Smooth muscle cell (in vitro differentiated cells): ENCODE measurements at regions not wholly inside any gene's neighbourhood (a gene's known extent, or its start where the extent isn't known, plus 50 kb on each side); places are given as distances from the start of the nearest gene placed in this dataset.

ENCODE experiments used
- DNase-seq: peaks from one replicate; lab custom pipeline; 2025; ENCODE audit not compliant: unreplicated experiment; lab: John Stamatoyannopoulos, UW
- H2AFZ ChIP-seq: fragments of 200-600 bp; sonication (generic); 2 replicates; pipeline ENCODE4 v1.6.0; 2016; ENCODE audit warnings: antibody characterized with exemption, low read depth, mild to moderate bottlenecking
- H3F3A ChIP-seq: fragments of 200-600 bp; sonication (generic); 2 replicates; pipeline ENCODE4 v1.6.0; 2017; ENCODE audit warnings: antibody characterized with exemption, low read depth
- H3K27ac ChIP-seq: fragments of 200-600 bp; sonication (generic); 2 replicates; pipeline ENCODE4 v1.5.1; 2016; ENCODE audit warnings: low read depth, mild to moderate bottlenecking
- H3K27me3 ChIP-seq: fragments of 200-600 bp; sonication (generic); 2 replicates; pipeline ENCODE4 v1.6.1; 2016; ENCODE audit warnings: low read depth, mild to moderate bottlenecking
- H3K36me3 ChIP-seq: fragments of 200-600 bp; sonication (generic); 2 replicates; pipeline ENCODE4 v1.5.1; 2016; ENCODE audit warnings: low read depth
- H3K4me1 ChIP-seq: fragments of 200-600 bp; sonication (generic); 2 replicates; pipeline ENCODE4 v1.5.1; 2016; ENCODE audit warnings: low read depth
- H3K4me2 ChIP-seq: fragments of 200-600 bp; sonication (generic); 2 replicates; pipeline ENCODE4 v1.6.0; 2016; ENCODE audit warnings: mild to moderate bottlenecking
- H3K4me3 ChIP-seq: fragments of 200-600 bp; sonication (generic); 2 replicates; pipeline ENCODE4 v1.5.1; 2016; ENCODE audit warnings: mild to moderate bottlenecking
- H3K79me2 ChIP-seq: fragments of 200-600 bp; sonication (generic); 2 replicates; pipeline ENCODE4 v1.6.0; 2016; ENCODE audit warnings: low read depth, mild to moderate bottlenecking
- H3K9ac ChIP-seq: fragments of 200-600 bp; sonication (generic); 2 replicates; pipeline ENCODE4 v1.6.0; 2016; ENCODE audit warnings: low read depth
- H3K9me3 ChIP-seq: fragments of 200-600 bp; sonication (generic); replicated peaks from 2 replicates; pipeline ENCODE4 v1.5.1; 2016; ENCODE audit warnings: low read depth
- H4K20me1 ChIP-seq: fragments of 200-600 bp; sonication (generic); 2 replicates; pipeline ENCODE4 v1.6.0; 2016; ENCODE audit warnings: low read depth
- WGBS: methylation state at CpG from one replicate; pipeline ENCODE4 v1.1.7; 2016; ENCODE audit warnings: low lambda C conversion rate; 5-methylcytosine and 5-hydroxymethylcytosine counted together
- TF ChIP-seq, protein P1 (sequence below): fragments of 200-600 bp; sonication (generic); IDR thresholded peaks from 2 replicates; pipeline ENCODE4 v1.5.1; 2017; ENCODE audit warnings: borderline replicate concordance, mild to moderate bottlenecking, antibody characterized with exemption; ENCODE audit not compliant: insufficient read depth, poor library complexity, severe bottlenecking

GRCh38 chr11:119937412-119937811, 200.5 kb downstream of the TRIM29 start:
- H3K4me2 ChIP-seq = no peak overlapping the region
- no peaks in the 10 kb centered on the region for H4K20me1 ChIP-seq
- no peak overlapping the region for H3K27ac ChIP-seq
- no peaks in the 10 kb centered on the region for H3K9me3 ChIP-seq
- no peaks in the 10 kb centered on the region for H3K36me3 ChIP-seq
- no peaks in the 10 kb centered on the region for H3K79me2 ChIP-seq
- peaks cover 9% of the 10 kb centered on the region for H3K27me3 ChIP-seq
- no peak overlapping the region for H3K4me3 ChIP-seq
- H3K4me1 ChIP-seq = no peaks in the 10 kb centered on the region
- no peak overlapping the region for H2AFZ ChIP-seq
- WGBS = 92% methylated on average over 4 of the region's 4 CpGs
- H3K9ac ChIP-seq = no peak overlapping the region
- no peak for DNase-seq
- no peaks in the 10 kb centered on the region for H3F3A ChIP-seq
- TF ChIP-seq, protein P1, sequence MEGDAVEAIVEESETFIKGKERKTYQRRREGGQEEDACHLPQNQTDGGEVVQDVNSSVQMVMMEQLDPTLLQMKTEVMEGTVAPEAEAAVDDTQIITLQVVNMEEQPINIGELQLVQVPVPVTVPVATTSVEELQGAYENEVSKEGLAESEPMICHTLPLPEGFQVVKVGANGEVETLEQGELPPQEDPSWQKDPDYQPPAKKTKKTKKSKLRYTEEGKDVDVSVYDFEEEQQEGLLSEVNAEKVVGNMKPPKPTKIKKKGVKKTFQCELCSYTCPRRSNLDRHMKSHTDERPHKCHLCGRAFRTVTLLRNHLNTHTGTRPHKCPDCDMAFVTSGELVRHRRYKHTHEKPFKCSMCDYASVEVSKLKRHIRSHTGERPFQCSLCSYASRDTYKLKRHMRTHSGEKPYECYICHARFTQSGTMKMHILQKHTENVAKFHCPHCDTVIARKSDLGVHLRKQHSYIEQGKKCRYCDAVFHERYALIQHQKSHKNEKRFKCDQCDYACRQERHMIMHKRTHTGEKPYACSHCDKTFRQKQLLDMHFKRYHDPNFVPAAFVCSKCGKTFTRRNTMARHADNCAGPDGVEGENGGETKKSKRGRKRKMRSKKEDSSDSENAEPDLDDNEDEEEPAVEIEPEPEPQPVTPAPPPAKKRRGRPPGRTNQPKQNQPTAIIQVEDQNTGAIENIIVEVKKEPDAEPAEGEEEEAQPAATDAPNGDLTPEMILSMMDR = no peak

DNA sequence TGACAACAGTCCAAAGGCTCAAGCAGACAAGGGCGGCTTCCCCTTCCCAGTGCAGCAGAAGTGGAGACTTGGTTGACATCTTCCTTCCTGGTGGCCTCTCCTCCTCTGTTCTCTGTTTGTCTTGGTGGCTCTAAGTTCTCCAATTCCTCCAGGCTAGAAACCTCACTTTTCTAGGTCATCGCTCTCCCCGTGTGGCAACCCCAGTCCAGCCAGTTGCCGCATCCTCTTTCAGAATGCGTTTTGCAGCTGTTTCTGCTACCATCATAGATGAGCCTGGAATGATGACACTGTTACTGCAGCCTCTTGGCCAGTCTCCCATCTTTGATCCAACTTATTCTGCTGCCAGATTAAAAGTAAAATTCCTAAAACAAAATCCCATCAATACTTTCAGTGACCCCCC, 201.5 kb downstream of the TRIM29 start:
- Histone ChIP-seq H3K4me1 (no peaks in the 10 kb centered on the region), H3K27me3 (peaks cover 9% of the 10 kb centered on the region), H3K36me3 (no peaks in the 10 kb centered on the region), H3K9ac (no peak overlapping the region), H3K4me2 (no peak overlapping the region), H4K20me1 (no peaks in the 10 kb centered on the region), H3K4me3 (no peak overlapping the region), H3K27ac (no peak overlapping the region), H3K9me3 (no peaks in the 10 kb centered on the region), H3K79me2 (no peaks in the 10 kb centered on the region), H2AFZ (no peak overlapping the region), H3F3A (no peaks in the 10 kb centered on the region)
- TF ChIP-seq, protein P1 = no peak
- no peak for DNase-seq
- WGBS = 88% methylated on average over 5 of the region's 5 CpGs

DNA sequence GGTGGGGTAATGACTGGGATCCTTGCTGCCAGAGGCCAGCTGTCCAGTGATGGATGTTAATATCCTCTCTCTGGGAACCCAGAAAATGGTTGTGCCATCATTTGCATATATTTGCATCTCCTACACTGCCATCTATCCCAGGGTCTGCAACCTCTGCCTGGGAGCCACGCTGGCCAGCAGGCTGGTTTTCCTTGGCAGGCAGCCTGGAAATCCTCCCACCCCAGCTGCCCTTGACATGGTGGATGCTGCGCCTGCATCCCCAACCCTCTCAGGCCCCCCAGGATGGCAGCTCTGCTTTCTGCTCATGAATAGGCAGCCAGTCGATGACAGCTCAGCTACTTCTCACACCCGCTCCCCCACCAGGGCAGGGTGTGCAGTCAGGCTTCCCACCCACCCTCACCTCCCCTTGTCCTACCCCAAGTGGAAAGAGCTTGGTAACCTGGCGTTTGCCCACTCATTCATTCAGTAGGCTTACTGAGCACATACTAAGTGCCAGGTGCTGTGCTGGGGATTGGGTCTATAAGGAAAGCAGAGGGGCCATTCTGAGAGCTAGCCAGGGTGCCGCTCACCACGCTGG, 202.5 kb downstream of the TRIM29 start:
- H3K4me3 ChIP-seq = no peak overlapping the region
- H3K4me2 ChIP-seq = no peak overlapping the region
- WGBS = 87% methylated on average over 7 of the region's 7 CpGs
- H4K20me1 ChIP-seq = no peaks in the 10 kb centered on the region
- H2AFZ ChIP-seq = no peak overlapping the region
- TF ChIP-seq, protein P1 = no peak
- H3F3A ChIP-seq = no peaks in the 10 kb centered on the region
- H3K79me2 ChIP-seq = no peaks in the 10 kb centered on the region
- H3K4me1 ChIP-seq = no peaks in the 10 kb centered on the region
- no peaks in the 10 kb centered on the region for H3K36me3 ChIP-seq
- H3K27me3 ChIP-seq = peaks cover 16% of the 10 kb centered on the region
- H3K9ac ChIP-seq = no peak overlapping the region
- no peaks in the 10 kb centered on the region for H3K9me3 ChIP-seq
- no peak overlapping the region for H3K27ac ChIP-seq
- DNase-seq = no peak

DNA sequence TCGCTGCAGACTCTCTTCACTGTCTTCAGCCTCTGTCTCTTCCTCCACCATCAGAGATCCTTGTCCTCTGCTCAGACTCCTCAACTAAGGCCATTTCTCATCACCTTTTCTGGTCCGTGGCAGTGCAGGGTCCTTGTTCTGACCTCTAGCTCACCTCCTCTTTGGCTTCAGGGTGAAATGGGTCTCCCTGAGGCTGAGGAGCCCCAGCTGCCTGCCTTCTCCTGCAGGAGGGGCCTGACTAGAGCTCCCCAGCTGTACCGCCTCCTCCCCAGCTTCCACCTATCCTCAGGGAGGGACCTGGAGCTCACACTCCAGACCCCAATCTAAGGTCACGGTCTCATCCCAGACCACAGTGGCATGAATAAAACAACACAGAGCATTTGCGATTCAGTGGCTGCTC, 203.0 kb downstream of the TRIM29 start:
- DNase-seq = no peak
- Histone ChIP-seq H3K27me3 (peaks cover 16% of the 10 kb centered on the region), H3K4me1 (no peaks in the 10 kb centered on the region)

More for the DNA sequence above, 203.0 kb downstream of the TRIM29 start:
- Histone ChIP-seq H3K36me3 (no peaks in the 10 kb centered on the region), H3K27ac (no peak overlapping the region), H4K20me1 (no peaks in the 10 kb centered on the region), H3K4me2 (no peak overlapping the region), H2AFZ (no peak overlapping the region), H3K79me2 (no peaks in the 10 kb centered on the region), H3K4me3 (no peak overlapping the region), H3F3A (no peaks in the 10 kb centered on the region), H3K9ac (no peak overlapping the region), H3K9me3 (no peaks in the 10 kb centered on the region)
- WGBS = 96% methylated on average over 5 of the region's 5 CpGs
- TF ChIP-seq, protein P1 = no peak
